Neural cell (in vitro differentiated cells): ENCODE measurements at regions not wholly inside any gene's neighbourhood (a gene's known extent, or its start where the extent isn't known, plus 50 kb on each side); places are given as distances from the start of the nearest gene placed in this dataset.

Source experiments
- H2AFZ ChIP-seq: fragments of 200-600, 300-800 bp; sonication (generic), shearing (Covaris generic); 2 replicates; pipeline ENCODE4 v1.6.0; 2014; ENCODE audit warnings: low read depth, mild to moderate bottlenecking, antibody characterized with exemption, low read length, moderate library complexity
- H3F3A ChIP-seq: fragments of 200-600 bp; shearing (Covaris generic); 2 replicates; pipeline ENCODE4 v1.6.1; 2016; ENCODE audit warnings: mild to moderate bottlenecking, moderate library complexity, mixed read lengths, antibody characterized with exemption, low read length; ENCODE audit not compliant: insufficient read depth, poor library complexity, severe bottlenecking
- H3K27ac ChIP-seq: fragments of 200-600, 300-800 bp; sonication (generic), shearing (Covaris generic); 2 replicates; pipeline ENCODE4 v1.5.1; 2014; ENCODE audit warnings: mild to moderate bottlenecking, low read length, moderate library complexity
- H3K27me3 ChIP-seq: fragments of 300-800, 200-600 bp; sonication (generic), shearing (Covaris generic); 2 replicates; pipeline ENCODE4 v1.6.0; 2014; ENCODE audit warnings: mild to moderate bottlenecking, low read depth, low read length, moderate library complexity; ENCODE audit not compliant: insufficient read depth
- H3K36me3 ChIP-seq: fragments of 300-800, 200-600 bp; sonication (generic), shearing (Covaris generic); 2 replicates; pipeline ENCODE4 v1.5.1; 2014; ENCODE audit warnings: mild to moderate bottlenecking, antibody characterized with exemption, low read length, moderate library complexity; ENCODE audit not compliant: insufficient read depth
- H3K4me2 ChIP-seq: fragments of 300-800, 200-600 bp; sonication (generic), shearing (Covaris generic); 2 replicates; pipeline ENCODE4 v1.6.0; 2014; ENCODE audit warnings: mild to moderate bottlenecking, low read length
- H3K4me3 ChIP-seq: fragments of 300-800, 200-600 bp; sonication (generic), shearing (Covaris generic); 2 replicates; pipeline ENCODE4 v1.5.1; 2014; ENCODE audit warnings: mild to moderate bottlenecking, low read length, moderate library complexity
- H3K79me2 ChIP-seq: fragments of 200-600 bp; shearing (Covaris generic); replicated peaks from 2 replicates; pipeline ENCODE4 v1.6.0; 2014; ENCODE audit warnings: mild to moderate bottlenecking, low read length, moderate library complexity; ENCODE audit not compliant: insufficient read depth
- H3K9ac ChIP-seq: fragments of 300-800, 200-600 bp; sonication (generic), shearing (Covaris generic); 2 replicates; pipeline ENCODE4 v1.6.1; 2016; ENCODE audit warnings: mild to moderate bottlenecking, low read length, mixed read lengths
- H3K9me2 ChIP-seq: fragments of 200-600 bp; shearing (Covaris generic); 2 replicates; pipeline ENCODE4 v1.6.1; 2016; ENCODE audit warnings: mild to moderate bottlenecking, low read length, mixed read lengths; ENCODE audit not compliant: insufficient read depth
- H3K9me3 ChIP-seq: fragments of 200-600, 300-800 bp; sonication (generic), shearing (Covaris generic); 2 replicates; pipeline ENCODE4 v1.6.1; 2016; ENCODE audit warnings: mild to moderate bottlenecking, mixed run types, low read length, moderate library complexity, mixed read lengths
- H4K20me1 ChIP-seq: fragments of 200-600 bp; shearing (Covaris generic); 2 replicates; pipeline ENCODE4 v1.6.1; 2016; ENCODE audit warnings: mild to moderate bottlenecking, mixed run types; ENCODE audit not compliant: insufficient read depth
- CTCF ChIP-seq: fragments of 450-650 bp; IDR thresholded peaks from 2 replicates; pipeline ENCODE4 v1.5.1; 2014; ENCODE audit warnings: antibody characterized with exemption, mild to moderate bottlenecking, moderate library complexity; ENCODE audit not compliant: poor library complexity, severe bottlenecking
- EP300 ChIP-seq: fragments of 450-650 bp; conservative IDR thresholded peaks from 2 replicates; pipeline ENCODE4 v1.6.1; 2014; ENCODE audit warnings: antibody characterized with exemption, mild to moderate bottlenecking, moderate library complexity; ENCODE audit not compliant: poor library complexity, severe bottlenecking
- EZH2 ChIP-seq: fragments of 200-600, 300-800 bp; shearing (Covaris generic), sonication (generic); IDR thresholded peaks from 2 replicates; pipeline ENCODE4 v1.6.1; 2014; ENCODE audit warnings: antibody characterized with exemption, low read length, borderline replicate concordance, mild to moderate bottlenecking; ENCODE audit not compliant: insufficient read depth, poor library complexity, severe bottlenecking
- MXI1 ChIP-seq: fragments of 450-650 bp; conservative IDR thresholded peaks from 2 replicates; pipeline ENCODE4 v1.6.1; 2014; ENCODE audit warnings: antibody characterized with exemption, mild to moderate bottlenecking; ENCODE audit not compliant: poor library complexity, severe bottlenecking
- POLR2AphosphoS5 ChIP-seq: IDR thresholded peaks from 2 replicates; pipeline ENCODE4 v1.6.1; 2012
- RAD21 ChIP-seq: fragments of 450-650 bp; conservative IDR thresholded peaks from 2 replicates; pipeline ENCODE4 v1.6.1; 2014; ENCODE audit warnings: antibody characterized with exemption, mild to moderate bottlenecking, moderate library complexity
- REST ChIP-seq: IDR thresholded peaks from 2 replicates; pipeline ENCODE4 v1.6.1; 2012; ENCODE audit warnings: borderline replicate concordance
- SMC3 ChIP-seq: fragments of 450-650 bp; conservative IDR thresholded peaks from 2 replicates; pipeline ENCODE4 v1.6.1; 2014; ENCODE audit warnings: antibody characterized with exemption, mild to moderate bottlenecking, moderate library complexity; ENCODE audit not compliant: poor library complexity
- TAF1 ChIP-seq: IDR thresholded peaks from 2 replicates; pipeline ENCODE4 v1.6.1; 2012; ENCODE audit warnings: low read depth

- H3K27me3 ChIP-seq = no peaks in the 10 kb centered on the region
- no peaks in the 10 kb centered on the region for H3K36me3 ChIP-seq
- no peaks in the 10 kb centered on the region for H3K79me2 ChIP-seq
- no peaks in the 10 kb centered on the region for H4K20me1 ChIP-seq
- TF ChIP-seq TAF1 = no peak
- TF ChIP-seq EP300 = no peak
- TF ChIP-seq SMC3 = no peak
- TF ChIP-seq CTCF = no peak
- TF ChIP-seq MXI1 = no peak
- TF ChIP-seq POLR2AphosphoS5 = no peak
- no peak for TF ChIP-seq REST
- no peak for TF ChIP-seq EZH2
- TF ChIP-seq RAD21 = no peak
- no peak overlapping the region for H2AFZ ChIP-seq
- no peak overlapping the region for H3K4me2 ChIP-seq
- no peak overlapping the region for H3K9ac ChIP-seq
- H3K9me2 ChIP-seq = no peaks in the 10 kb centered on the region
- no peaks in the 10 kb centered on the region for H3K9me3 ChIP-seq
- no peak overlapping the region for H3K27ac ChIP-seq
- H3K4me3 ChIP-seq = no peak overlapping the region
- H3F3A ChIP-seq = no peaks in the 10 kb centered on the region
These were observed 353.9 kb upstream of the GYPC start for GRCh38 chr2:126302043-126302442.

GRCh38 chr2:126303113-126303512, 352.8 kb upstream of the GYPC start:
- H3K4me3 ChIP-seq = no peak overlapping the region
- H3K9ac ChIP-seq = no peak overlapping the region
- H3K9me3 ChIP-seq = no peaks in the 10 kb centered on the region
- no peak overlapping the region for H2AFZ ChIP-seq
- H3K27me3 ChIP-seq = no peaks in the 10 kb centered on the region
- no peaks in the 10 kb centered on the region for H3F3A ChIP-seq
- no peak overlapping the region for H3K27ac ChIP-seq
- H3K79me2 ChIP-seq = no peaks in the 10 kb centered on the region
- no peaks in the 10 kb centered on the region for H3K36me3 ChIP-seq
- H4K20me1 ChIP-seq = no peaks in the 10 kb centered on the region
- TF ChIP-seq REST = peak; percentile 22
- TF ChIP-seq SMC3 = no peak
- H3K4me2 ChIP-seq = no peak overlapping the region
- H3K9me2 ChIP-seq = no peaks in the 10 kb centered on the region
